HG02623 (cell line): ENCODE measurements at regions not wholly inside any gene's neighbourhood (a gene's known extent, or its start where the extent isn't known, plus 50 kb on each side); places are given as distances from the start of the nearest gene placed in this dataset.
"Not testable (repeated sequence)": the region's sequence is repeated elsewhere in the genome, so short reads cannot be mapped to it uniquely, and the experiment has no call there.

Source experiments
- ATAC-seq: cut with Tn5 transposase; IDR thresholded peaks from one replicate; pipeline ENCODE4 v1.9.1; 2021; ENCODE audit warnings: moderate library complexity; ENCODE audit not compliant: unreplicated experiment

DNA sequence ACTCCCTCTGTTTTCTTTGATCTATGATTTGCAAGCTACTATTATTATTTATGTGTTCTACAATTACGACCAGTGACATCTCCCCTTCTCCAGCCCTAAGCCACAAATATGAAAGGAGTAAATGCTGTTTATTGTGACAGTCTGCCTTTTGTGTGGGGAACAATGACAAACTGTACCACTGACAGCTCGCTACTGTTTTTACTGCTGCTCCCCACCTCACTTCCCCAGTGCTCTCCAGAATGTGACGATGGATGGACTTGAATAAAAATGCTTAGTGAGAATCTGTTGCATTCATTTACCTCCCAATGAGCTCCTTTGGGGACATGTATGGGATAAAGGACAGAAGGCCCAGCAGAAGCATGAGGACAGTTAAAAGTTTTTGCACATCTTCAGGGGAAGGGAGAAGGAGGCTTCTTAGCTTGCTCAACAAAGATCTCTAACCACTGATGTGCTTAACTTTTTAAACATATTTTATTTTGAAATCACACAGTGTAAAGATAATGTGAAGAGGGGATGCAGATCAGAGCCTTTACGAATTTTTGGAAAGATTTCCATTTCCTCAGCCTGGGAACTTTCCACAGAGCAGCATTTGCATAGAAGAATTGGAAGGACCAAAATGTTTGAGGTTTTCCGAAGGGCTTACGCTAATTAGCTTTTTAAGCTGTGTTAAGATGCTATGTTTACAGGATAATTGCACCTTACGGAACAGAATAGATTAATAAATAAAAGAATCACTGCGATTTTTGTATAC lies 485.1 kb upstream of the TENM3 start:
- no peak for ATAC-seq

GRCh38 chr4:181760560-181760959 lies 482.6 kb upstream of the TENM3 start:
- no peak for ATAC-seq

GRCh38 chr4:181761156-181761555 lies 482.0 kb upstream of the TENM3 start:
- ATAC-seq, result no peak

GRCh38 chr4:181766061-181766548 lies 477.1 kb upstream of the TENM3 start:
- ATAC-seq, result no peak

GRCh38 chr4:181770971-181771370 lies 472.2 kb upstream of the TENM3 start:
- ATAC-seq, result no peak

DNA sequence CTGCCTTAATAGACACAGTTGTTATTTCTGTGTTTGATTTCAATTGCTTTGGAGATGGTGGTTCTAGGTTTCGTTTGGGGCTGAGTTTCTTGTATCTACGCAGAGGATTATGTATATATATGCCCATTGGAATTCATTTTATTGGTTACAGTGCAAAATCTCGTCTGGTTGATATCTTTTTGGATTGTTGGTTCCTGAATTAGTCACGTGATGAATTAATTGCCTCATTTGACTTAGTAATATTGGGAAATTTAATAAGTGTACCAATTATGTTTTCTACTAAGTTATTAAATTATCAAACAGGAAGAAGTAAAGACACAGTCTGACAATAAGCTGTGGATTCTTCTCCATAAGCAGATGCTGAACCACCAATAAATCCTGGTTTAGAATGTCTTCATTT lies 467.9 kb upstream of the TENM3 start:
- ATAC-seq, result no peak

GRCh38 chr4:181776264-181777054 lies 466.7 kb upstream of the TENM3 start:
- no peak for ATAC-seq

GRCh38 chr4:181777518-181777917 lies 465.7 kb upstream of the TENM3 start:
- ATAC-seq, result no peak

GRCh38 chr4:181784881-181785280 lies 458.3 kb upstream of the TENM3 start:
- ATAC-seq, result no peak

GRCh38 chr4:181792641-181793040 lies 450.6 kb upstream of the TENM3 start:
- ATAC-seq, result no peak

DNA sequence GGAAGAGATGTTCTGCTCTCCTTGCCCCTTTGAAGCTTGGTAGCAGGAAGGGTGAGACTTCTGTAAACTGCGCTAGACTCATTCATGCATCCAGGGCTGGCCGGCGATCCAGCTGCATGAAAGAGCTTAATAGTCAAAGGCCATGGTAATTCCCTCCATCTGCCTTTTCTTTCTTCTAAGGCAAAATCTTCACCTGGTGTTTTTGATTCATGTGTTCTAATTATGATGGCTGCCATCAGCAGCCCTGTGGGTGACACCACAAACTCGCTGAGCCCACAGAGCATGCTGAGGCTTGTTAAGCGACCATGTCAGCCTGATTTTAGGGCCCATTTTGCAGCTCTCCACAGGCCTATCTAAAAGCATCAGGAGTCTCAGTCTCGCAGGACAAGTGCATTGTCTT lies 450.1 kb upstream of the TENM3 start:
- no peak for ATAC-seq

DNA sequence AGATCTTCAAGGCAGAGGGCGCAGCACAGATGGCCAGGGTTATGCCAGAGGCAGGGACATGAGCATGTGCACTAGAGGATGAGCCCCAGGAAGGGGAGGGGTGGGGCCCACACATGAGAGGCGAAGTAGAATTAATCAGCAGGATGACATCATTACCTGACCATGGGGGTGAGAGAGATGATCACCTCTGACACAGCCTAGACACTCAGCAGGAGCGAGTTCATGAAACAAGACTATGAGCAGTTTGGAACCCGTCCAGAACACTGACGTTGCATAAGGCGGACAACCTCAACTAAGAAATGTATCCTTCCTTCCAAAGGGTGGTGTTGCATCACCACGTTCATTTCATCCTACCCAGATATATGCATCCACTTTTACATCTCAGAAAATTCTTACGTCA lies 446.7 kb upstream of the TENM3 start:
- no peak for ATAC-seq

DNA sequence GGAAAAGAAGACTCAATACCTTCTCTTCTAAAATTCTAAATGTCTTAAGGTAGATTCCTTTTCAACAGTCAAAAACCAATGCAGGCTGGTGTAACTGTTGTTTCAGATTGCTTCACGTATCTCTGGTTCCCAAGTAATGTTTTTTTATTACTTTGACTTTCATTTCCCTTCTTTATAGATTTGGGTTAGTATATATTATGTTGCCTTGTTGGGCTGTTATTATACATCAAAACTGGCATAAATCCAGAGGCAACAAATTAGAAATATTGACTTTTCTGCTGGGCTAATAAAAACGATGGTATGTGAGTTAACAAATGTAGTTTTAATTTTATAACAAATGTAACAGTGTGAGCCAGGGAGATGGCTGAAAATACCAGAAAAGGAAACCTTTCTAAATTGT lies 444.7 kb upstream of the TENM3 start:
- no peak for ATAC-seq

GRCh38 chr4:181799561-181800069 lies 443.6 kb upstream of the TENM3 start:
- no peak for ATAC-seq

DNA sequence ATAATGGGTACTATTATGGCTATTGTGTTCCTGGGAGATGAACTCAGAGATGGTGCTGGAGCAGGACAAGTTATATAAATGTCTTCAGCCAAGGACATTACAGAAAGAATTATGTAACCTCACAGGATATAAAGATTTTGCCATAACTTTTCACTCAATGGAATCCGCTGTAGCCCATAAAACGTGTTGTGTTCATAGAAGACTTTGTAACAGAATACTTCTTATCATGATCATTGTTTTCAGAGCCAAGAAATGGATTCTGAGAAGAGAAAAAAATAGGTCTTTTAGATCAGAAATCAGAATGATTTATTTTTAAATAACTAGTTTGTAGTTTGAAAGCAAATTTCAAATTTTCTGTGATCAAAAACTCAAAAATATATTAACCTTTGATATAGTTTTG lies 441.0 kb upstream of the TENM3 start:
- ATAC-seq, result no peak

DNA sequence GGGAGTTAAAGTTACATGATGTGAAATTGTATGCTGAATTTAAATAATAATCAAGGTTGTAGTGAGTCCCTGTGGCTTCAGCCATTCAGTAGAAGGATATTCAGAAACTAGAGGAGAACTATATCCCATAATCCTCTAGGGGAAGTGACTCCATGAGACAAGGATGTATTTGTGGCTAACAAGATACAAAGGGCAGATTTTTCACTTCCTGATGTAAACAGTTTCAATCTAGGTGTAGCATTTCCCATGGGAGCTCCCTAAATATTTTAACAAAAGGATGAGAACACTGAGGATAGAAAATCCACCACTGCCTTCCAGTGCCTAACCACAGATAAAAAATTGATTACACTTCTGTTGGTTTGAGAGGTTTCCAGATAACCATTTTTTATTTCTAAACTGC lies 435.4 kb upstream of the TENM3 start:
- no peak for ATAC-seq

DNA sequence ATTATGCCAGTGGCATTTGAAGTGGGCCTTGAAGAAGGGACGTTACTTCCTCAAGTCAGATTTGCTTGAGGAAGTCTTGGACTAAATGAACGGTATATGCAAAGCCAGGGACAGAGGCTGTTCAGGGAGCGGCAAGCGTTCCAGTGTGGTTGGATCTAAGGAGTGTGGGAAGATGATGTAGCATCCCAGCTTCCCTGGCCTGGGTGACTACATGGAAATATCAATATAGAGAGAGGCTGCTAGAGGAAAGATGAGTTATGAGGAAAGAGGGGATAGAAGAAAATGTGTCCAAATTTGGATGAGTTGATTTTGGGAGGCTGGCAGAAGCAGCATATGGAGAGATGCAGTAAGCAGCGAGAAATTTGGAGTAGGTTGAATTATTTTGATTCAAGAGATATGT lies 432.5 kb upstream of the TENM3 start:
- ATAC-seq, result no peak

DNA sequence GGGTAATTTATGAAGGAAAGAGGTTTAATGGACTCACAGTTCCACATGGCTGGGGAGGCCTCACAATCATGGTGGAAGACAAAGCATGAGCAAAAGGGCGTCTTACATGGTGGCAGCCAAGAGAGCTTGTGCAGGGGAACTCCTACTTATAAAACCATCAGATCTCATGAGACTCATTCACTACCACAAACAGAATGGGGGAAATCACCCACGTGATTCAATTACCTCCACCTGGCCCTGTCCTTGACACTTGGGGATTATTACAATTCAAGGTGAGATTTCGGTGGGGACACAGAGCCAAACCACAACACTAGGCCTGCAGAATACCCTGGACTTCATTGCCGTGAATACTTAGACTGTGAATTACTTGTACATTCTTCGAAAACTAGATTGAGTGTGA lies 431.7 kb upstream of the TENM3 start:
- not testable (repeated sequence) for ATAC-seq

DNA sequence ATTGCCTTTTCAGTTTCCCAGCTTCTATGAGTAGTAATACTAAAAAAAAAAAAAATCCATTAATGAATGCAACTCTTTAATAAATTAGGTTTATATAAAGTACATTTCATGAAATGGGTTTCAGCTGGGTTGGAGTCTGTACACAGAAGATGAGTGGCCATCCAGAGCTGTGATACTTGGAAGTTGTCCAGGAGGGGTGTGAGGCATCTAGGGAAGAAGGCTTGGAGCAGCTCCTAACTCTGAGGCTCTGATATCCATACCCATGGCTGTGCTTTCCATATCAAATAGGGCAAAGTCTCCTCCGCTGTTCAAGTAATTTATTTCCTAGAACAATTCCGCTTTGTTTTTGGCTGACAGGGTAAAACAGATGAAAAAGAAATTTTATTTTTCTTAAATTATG lies 423.3 kb upstream of the TENM3 start:
- ATAC-seq, result no peak

DNA sequence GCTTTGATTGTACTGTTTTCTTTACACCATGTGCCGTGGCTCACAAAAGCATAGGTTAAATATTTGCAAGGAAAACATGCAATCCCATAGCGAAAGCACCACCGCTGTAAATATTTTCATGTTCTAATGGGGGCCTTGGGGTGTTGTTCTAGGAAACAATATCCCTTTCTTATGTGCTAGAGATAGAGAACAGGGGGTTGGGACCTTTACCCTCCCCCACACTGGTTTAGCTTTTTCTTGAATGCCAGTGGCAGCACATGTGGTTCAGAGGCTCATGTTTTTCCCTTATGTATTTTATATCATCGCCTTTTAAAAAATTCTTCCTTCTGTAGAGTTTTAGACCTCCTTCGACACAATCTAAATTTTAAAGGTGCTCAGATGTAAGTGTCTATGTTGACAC lies 422.6 kb upstream of the TENM3 start:
- ATAC-seq, result no peak

- ATAC-seq, result no peak
Observed at GRCh38 chr4:181821039-181822004, 421.9 kb upstream of the TENM3 start.
